ENCODE measurements at regions not wholly inside any gene's neighbourhood (a gene's known extent, or its start where the extent isn't known, plus 50 kb on each side); places are given as distances from the start of the nearest gene placed in this dataset.

DNA sequence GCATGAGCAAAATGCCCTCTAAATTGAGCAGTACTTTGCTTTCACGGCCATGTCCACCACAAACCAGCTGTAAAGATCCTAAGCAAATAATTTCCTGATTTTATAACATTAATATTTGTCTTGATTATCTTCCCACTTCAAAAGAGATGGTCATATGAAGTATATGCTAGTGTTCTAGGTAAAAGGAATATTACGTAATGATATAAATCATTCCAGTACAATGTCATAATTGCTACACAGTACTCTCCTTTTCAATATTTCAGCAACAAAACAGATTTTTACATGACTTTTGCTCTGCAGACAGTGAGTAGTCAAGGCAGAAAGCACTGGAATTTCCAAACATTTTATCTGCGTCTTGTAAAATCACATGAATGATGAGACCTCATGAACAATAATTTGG, 572.8 kb upstream of the FRG1 start:
- TF ChIP-seq, protein P1, sequence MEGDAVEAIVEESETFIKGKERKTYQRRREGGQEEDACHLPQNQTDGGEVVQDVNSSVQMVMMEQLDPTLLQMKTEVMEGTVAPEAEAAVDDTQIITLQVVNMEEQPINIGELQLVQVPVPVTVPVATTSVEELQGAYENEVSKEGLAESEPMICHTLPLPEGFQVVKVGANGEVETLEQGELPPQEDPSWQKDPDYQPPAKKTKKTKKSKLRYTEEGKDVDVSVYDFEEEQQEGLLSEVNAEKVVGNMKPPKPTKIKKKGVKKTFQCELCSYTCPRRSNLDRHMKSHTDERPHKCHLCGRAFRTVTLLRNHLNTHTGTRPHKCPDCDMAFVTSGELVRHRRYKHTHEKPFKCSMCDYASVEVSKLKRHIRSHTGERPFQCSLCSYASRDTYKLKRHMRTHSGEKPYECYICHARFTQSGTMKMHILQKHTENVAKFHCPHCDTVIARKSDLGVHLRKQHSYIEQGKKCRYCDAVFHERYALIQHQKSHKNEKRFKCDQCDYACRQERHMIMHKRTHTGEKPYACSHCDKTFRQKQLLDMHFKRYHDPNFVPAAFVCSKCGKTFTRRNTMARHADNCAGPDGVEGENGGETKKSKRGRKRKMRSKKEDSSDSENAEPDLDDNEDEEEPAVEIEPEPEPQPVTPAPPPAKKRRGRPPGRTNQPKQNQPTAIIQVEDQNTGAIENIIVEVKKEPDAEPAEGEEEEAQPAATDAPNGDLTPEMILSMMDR (IDR thresholded peaks at IDR 0.05; ENCODE audit: low read depth, low read length, missing control alignments), result no peak
- no peak for DNase-seq (ENCODE audit: low read depth)
- H3K4me3 ChIP-seq (ENCODE audit: low read depth, low read length), result no peak overlapping the region

DNA sequence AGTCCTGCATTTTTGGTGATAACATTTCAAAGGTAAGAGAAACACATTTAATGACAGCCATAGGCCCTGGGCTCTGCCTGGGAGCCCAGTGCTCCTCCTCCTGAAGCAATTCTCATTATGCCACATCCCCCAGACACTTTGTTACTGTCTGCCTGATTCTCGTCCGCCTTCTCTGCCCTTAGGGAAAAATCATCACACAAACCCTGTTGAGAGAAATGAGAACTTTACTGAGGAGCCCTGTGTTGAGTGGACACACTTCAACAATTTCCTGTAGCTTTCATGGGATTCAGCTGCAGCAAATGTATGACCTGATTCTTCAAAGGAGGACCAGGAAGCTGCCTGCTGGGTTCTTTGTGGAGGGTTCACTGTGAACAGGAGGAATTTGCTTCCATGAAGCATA, 566.5 kb upstream of the FRG1 start:
- no peak overlapping the region for H3K4me3 ChIP-seq (ENCODE audit: low read depth, low read length)
- TF ChIP-seq, protein P1 (IDR thresholded peaks at IDR 0.05; ENCODE audit: low read depth, low read length, missing control alignments), result no peak
- no peak for DNase-seq (ENCODE audit: low read depth)

DNA sequence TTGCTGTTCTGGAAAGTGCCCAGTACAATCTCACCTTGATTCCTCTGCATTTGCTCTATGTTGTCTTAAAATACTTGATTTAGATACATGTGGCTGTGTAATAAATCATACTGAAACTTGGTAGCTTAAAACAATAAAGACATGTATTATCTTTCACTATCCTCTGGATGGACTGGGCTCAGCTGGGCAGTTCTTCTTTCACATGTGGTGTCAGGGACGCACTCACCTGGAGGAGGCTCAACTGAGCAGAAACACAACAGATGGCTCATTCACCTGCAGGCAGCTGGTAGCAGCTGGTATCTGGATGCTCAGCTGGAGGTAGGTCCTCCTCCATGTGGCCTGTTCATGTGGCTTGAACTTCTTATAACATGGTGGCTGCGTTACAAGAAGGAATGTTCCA, 563.8 kb upstream of the FRG1 start:
- TF ChIP-seq, protein P1 (IDR thresholded peaks at IDR 0.05; ENCODE audit: low read depth, low read length, missing control alignments), result no peak
- no peak for DNase-seq (ENCODE audit: low read depth)
- H3K4me3 ChIP-seq (ENCODE audit: low read depth, low read length), result no peak overlapping the region

DNA sequence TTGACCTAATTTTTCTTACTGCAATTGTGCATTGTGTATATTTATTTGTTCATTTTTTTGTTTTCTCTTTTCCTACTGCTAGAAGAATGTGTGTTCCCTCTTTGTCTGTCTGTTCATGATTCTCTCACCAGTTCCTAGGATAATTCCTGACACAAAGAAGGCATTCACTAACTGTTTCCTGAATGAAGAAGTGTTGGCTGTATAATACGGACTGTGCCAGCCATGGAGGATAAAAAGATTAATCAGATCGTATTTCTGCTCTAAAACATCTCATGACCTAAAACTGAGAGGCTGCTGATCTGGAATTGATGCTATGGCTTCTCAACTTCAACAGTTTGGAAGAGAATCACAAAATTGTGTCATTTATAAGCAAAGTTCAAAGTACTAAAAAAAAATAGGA, 563.1 kb upstream of the FRG1 start:
- DNase-seq (ENCODE audit: low read depth), result no peak
- TF ChIP-seq, protein P1 (IDR thresholded peaks at IDR 0.05; ENCODE audit: low read depth, low read length, missing control alignments), result no peak
- H3K4me3 ChIP-seq (ENCODE audit: low read depth, low read length), result no peak overlapping the region

DNA sequence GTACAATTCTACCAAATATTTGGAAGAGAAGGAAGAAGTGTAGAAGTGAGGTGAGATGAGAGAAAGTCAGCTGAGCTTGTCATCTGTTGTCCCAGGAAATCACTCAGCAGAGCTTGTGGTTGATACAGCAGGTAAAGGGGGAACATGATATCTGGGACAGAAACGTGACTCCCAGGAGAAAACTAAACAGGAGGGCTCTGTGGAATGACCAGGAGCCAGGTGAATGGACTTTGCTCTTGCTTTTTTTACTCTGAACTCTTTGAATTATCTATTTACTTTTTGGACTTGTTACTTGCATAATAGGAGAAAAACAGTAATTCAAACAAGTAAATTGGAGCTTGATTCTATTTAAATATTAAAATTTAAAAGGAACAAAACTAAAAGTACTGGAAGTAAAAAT, 555.6 kb upstream of the FRG1 start:
- no peak overlapping the region for H3K4me3 ChIP-seq (ENCODE audit: low read depth, low read length)
- TF ChIP-seq, protein P1 (IDR thresholded peaks at IDR 0.05; ENCODE audit: low read depth, low read length, missing control alignments), result no peak
- no peak for DNase-seq (ENCODE audit: low read depth)

DNA sequence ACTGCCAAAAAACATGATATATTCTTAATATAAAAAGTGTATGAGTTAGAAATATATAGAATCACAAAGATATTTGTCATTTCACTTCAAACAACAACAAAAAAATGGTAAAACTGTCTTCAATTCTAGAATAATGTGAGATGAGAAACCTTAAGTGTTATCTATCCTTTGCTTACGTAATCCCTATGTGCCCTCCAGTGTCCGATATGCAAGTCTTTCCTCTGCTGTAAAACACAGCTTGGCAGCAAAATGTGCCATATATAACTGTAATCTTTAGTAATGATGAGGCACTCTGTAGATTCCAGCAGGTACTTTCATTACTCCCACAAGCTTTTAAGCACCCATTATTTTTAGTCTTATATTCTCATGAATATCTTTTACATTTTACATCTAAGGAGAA, 555.1 kb upstream of the FRG1 start:
- no peak for DNase-seq (ENCODE audit: low read depth)
- no peak overlapping the region for H3K4me3 ChIP-seq (ENCODE audit: low read depth, low read length)
- TF ChIP-seq, protein P1 (IDR thresholded peaks at IDR 0.05; ENCODE audit: low read depth, low read length, missing control alignments), result no peak

DNA sequence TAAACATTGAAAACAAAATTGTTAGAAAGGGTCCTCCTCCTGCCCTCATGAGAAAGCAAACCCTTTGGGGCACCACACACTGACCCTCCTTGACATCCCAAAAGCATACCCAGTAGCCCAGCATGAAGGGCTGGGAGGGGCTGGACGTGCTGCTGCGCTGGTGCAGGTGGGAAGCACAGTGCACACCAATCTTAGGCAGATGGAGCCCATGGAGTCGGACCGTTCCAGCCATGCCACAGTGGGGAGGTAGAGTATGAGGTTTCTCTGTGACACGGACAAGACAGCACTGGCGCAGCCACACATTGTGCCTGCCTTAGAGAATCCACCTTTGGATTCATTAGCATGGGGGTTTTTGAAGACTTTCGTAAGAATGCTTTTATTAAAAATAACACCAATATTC, 544.2 kb upstream of the FRG1 start:
- no peak for DNase-seq (ENCODE audit: low read depth)
- no peak overlapping the region for H3K4me3 ChIP-seq (ENCODE audit: low read depth, low read length)
- TF ChIP-seq, protein P1 (IDR thresholded peaks at IDR 0.05; ENCODE audit: low read depth, low read length, missing control alignments), result no peak

Measured in GM12864 (cell line).